RWPE2 (cell line): ENCODE measurements at regions not wholly inside any gene's neighbourhood (a gene's known extent, or its start where the extent isn't known, plus 50 kb on each side); places are given as distances from the start of the nearest gene placed in this dataset.
A peak's percentile ranks its signal among the peaks of the same experiment; 100 is the strongest.

Source experiments
- ATAC-seq: fragments of 200-7000 bp; cut with Tn5 transposase; 3 replicates; pipeline ENCODE4 v1.9.1; 2021; ENCODE audit warnings: low read depth
- DNase-seq: peaks from one replicate; pipeline ENCODE4 v3.0.0-alpha.2; 2020; ENCODE audit warnings: low spot score
- H3K27ac ChIP-seq: fragments of 450-650 bp; 2 replicates; pipeline ENCODE4 v1.5.1; 2017; ENCODE audit warnings: mild to moderate bottlenecking; ENCODE audit not compliant: poor library complexity, severe bottlenecking
- H3K27me3 ChIP-seq: fragments of 250-450 bp; sonication (Bioruptor Pico); 2 replicates; pipeline ENCODE4 v1.5.1; 2021; ENCODE audit warnings: mild to moderate bottlenecking, moderate library complexity; ENCODE audit not compliant: insufficient read depth, poor library complexity, severe bottlenecking
- H3K36me3 ChIP-seq: fragments of 250-450 bp; sonication (Bioruptor Pico); 2 replicates; pipeline ENCODE4 v1.5.1; 2020; ENCODE audit warnings: low read depth, mild to moderate bottlenecking, moderate library complexity
- H3K4me1 ChIP-seq: fragments of 250-450 bp; sonication (Bioruptor Pico); 2 replicates; pipeline ENCODE4 v1.5.1; 2021; ENCODE audit warnings: mild to moderate bottlenecking, moderate library complexity; ENCODE audit not compliant: insufficient read depth, poor library complexity, severe bottlenecking
- H3K4me3 ChIP-seq: fragments of 250-450 bp; sonication (Bioruptor Pico); 2 replicates; pipeline ENCODE4 v1.5.1; 2021; ENCODE audit warnings: mild to moderate bottlenecking, moderate library complexity; ENCODE audit not compliant: severe bottlenecking
- H3K9me3 ChIP-seq: fragments of 250-450 bp; sonication (Bioruptor Pico); 2 replicates; pipeline ENCODE4 v1.5.1; 2021; ENCODE audit warnings: mild to moderate bottlenecking, moderate library complexity; ENCODE audit not compliant: severe bottlenecking
- CTCF ChIP-seq: fragments of 450-650 bp; IDR thresholded peaks from one replicate; pipeline ENCODE4 v1.5.1; 2017; ENCODE audit warnings: mild to moderate bottlenecking, moderate library complexity; ENCODE audit not compliant: poor library complexity, severe bottlenecking

DNA sequence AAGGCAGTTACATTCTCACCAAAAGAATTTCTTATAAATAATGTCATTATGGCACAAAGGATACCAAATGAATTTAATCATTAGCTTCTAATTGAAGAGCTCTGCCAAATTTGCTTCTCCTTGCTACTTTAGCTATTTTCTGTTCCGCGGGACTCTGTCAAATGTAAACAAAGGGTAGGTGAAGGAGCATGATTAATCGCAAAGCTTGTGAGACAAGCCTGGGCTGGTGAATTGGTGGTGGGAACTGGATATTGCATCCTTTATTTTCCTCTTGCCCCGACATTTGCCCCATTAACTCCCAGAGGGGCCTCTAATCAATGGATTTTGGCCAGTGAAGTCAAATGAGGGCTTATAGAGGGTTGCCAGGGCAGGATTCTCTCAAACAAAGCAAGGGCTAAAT, 234.2 kb upstream of the RFX3 start:
- ATAC-seq: peak; percentile 98
- Histone ChIP-seq H3K36me3 (no peaks in the 10 kb centered on the region), H3K27me3 (no peaks in the 10 kb centered on the region), H3K9me3 (no peaks in the 10 kb centered on the region), H3K4me3 (no peak overlapping the region), H3K27ac (peak overlapping the region; percentile 33), H3K4me1 (peaks cover 20% of the 10 kb centered on the region)
- TF ChIP-seq CTCF: no peak
- peak; percentile 50 for DNase-seq

DNA sequence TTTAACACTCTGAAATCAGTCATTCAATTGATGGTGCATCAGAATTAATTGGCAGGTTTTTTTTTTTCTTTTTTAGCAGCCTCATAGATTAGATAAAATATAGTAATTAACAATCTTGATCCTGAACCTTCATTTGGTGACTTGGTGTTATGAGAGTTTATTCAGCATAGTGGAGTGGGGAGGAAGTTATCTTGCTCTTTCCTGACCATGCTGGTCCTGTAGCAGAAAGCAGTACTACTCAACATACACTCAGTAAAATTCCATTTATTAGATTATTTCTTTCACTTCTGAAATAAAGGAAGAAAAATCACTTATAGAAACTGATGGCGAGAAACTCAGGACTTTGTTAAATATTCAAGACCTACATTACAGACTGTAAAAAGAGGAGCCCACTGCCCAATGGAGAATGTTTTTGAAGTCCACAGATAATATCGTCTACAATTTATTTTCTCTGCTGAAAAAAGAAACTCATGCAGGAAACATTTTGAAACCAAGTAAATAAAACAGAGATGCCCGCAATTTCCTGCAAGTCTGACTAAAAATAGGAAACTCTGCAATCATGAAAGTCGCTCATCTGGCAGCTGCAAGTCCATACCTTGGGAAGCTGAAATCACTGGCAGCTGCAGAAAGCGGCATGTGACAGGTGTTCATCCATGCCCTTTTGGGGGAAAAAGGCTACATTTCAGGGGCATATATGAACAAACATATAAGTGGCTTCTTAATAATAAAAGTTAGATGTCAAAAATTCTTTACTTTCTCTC, 233.2 kb upstream of the RFX3 start:
- DNase-seq (no peak), ATAC-seq (peak; percentile 40; the same call in 1 of the 3 replicates)
- Histone ChIP-seq H3K27ac (peak overlapping the region; percentile 33), H3K4me1 (peaks cover 20% of the 10 kb centered on the region), H3K36me3 (no peaks in the 10 kb centered on the region), H3K4me3 (no peak overlapping the region), H3K27me3 (no peaks in the 10 kb centered on the region), H3K9me3 (no peaks in the 10 kb centered on the region)
- TF ChIP-seq CTCF: no peak

DNA sequence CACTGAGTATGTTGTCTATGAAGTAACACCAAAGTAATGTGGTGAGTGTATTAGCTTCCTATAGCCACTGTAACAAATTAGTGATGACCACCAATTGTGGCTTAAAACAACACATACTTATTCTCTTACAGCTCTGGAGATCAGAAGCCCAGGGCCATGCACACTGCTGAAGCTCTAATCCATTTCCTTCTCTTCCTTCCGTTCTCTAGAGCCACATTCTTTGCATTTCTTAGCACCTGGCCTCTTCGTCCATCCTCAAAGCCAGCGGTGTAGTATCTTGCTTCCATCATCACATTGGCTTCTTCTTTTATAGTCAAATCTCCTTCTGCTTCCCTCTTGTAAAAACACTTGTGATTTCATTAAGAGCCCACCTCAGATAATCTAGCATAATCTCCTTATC, 230.3 kb upstream of the RFX3 start:
- TF ChIP-seq CTCF: no peak
- H3K27me3 ChIP-seq: no peaks in the 10 kb centered on the region
- no peaks in the 10 kb centered on the region for H3K36me3 ChIP-seq
- no peak overlapping the region for H3K27ac ChIP-seq
- ATAC-seq (no peak), DNase-seq (no peak)
- H3K4me1 ChIP-seq: peaks cover 20% of the 10 kb centered on the region
- H3K9me3 ChIP-seq: no peaks in the 10 kb centered on the region
- H3K4me3 ChIP-seq: no peak overlapping the region

GRCh38 chr9:3751125-3751758, 225.4 kb upstream of the RFX3 start:
- TF ChIP-seq CTCF: peak; percentile 10
- peaks cover 9% of the 10 kb centered on the region for H3K4me1 ChIP-seq
- no peaks in the 10 kb centered on the region for H3K36me3 ChIP-seq
- ATAC-seq (0 out of 3 replicates have a peak, but pooled peaks have one; percentile 18), DNase-seq (no peak)
- H3K27me3 ChIP-seq: no peaks in the 10 kb centered on the region
- H3K4me3 ChIP-seq: no peak overlapping the region
- no peaks in the 10 kb centered on the region for H3K9me3 ChIP-seq
- H3K27ac ChIP-seq: peak overlapping the region; percentile 6

GRCh38 chr9:3750321-3750720, 224.5 kb upstream of the RFX3 start:
- Histone ChIP-seq H3K27me3 (no peaks in the 10 kb centered on the region), H3K27ac (peak overlapping the region; percentile 6), H3K36me3 (no peaks in the 10 kb centered on the region), H3K4me1 (peaks cover 16% of the 10 kb centered on the region), H3K9me3 (no peaks in the 10 kb centered on the region), H3K4me3 (no peak overlapping the region)
- no peak for TF ChIP-seq CTCF
- DNase-seq (no peak), ATAC-seq (no peak)
